Adrenal gland (tissue), 5 donors: ENCODE measurements at regions not wholly inside any gene's neighbourhood (a gene's known extent, or its start where the extent isn't known, plus 50 kb on each side); places are given as distances from the start of the nearest gene placed in this dataset.

Experiments
- POLR2A ChIP-seq, 2 donors: fragments of 450-650 bp; IDR thresholded peaks; one replicate each; pipeline ENCODE4 v1.6.1; 2017; ENCODE audit warnings: antibody characterized with exemption in 2 of 2, mild to moderate bottlenecking in 2 of 2, moderate library complexity in 1 of 2
- TF ChIP-seq, protein P1 (sequence below), 6 experiments: fragments of 450-650 bp in 4 of 6; fragments of 200-600 bp in 2 of 6; sonication (generic) in 1 of 6; IDR thresholded peaks; 1 replicate in 5 of 6; 2 replicates in 1 of 6; pipeline versions ENCODE4 v1.5.1 to v1.8.0; 2016 to 2021; ENCODE audit warnings: antibody characterized with exemption in 6 of 6, mild to moderate bottlenecking in 2 of 6, moderate library complexity in 1 of 6
- donor health status: DM: no; HTN: no; CAD: no.

DNA sequence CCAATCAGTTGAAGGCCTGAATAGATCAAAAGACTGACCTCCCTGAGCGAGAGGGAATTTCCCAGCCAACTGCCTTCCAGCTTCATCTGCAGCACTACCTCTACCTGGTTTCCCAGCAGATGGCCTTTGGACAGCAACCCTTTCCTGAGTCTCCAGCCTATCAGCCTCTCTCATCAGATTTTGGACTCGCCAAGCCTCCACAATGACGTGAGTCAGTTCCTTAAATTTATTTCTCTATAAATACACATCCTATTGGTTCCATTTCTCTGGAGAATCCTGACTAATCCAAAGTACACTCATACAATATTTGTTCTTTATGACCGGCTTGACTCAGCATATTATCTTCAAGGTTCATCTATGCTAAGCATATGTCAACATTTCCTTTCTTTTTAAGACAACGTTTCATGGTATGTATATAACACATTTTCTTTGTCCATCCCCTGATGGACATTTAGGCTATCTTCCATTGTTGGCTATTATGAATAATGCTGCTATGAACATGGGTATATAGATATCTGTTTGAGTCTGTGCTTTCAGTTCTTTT, 294.6 kb downstream of the LRATD1 start:
- TF ChIP-seq POLR2A (IDR thresholded peaks at IDR 0.05), result no peak
- TF ChIP-seq, protein P1, sequence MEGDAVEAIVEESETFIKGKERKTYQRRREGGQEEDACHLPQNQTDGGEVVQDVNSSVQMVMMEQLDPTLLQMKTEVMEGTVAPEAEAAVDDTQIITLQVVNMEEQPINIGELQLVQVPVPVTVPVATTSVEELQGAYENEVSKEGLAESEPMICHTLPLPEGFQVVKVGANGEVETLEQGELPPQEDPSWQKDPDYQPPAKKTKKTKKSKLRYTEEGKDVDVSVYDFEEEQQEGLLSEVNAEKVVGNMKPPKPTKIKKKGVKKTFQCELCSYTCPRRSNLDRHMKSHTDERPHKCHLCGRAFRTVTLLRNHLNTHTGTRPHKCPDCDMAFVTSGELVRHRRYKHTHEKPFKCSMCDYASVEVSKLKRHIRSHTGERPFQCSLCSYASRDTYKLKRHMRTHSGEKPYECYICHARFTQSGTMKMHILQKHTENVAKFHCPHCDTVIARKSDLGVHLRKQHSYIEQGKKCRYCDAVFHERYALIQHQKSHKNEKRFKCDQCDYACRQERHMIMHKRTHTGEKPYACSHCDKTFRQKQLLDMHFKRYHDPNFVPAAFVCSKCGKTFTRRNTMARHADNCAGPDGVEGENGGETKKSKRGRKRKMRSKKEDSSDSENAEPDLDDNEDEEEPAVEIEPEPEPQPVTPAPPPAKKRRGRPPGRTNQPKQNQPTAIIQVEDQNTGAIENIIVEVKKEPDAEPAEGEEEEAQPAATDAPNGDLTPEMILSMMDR (IDR thresholded peaks at IDR 0.05), result no peak
